HG03039 (cell line): ENCODE measurements at regions not wholly inside any gene's neighbourhood (a gene's known extent, or its start where the extent isn't known, plus 50 kb on each side); places are given as distances from the start of the nearest gene placed in this dataset.
A peak's percentile ranks its signal among the peaks of the same experiment; 100 is the strongest.

Source experiments
- ATAC-seq: cut with Tn5 transposase; IDR thresholded peaks from one replicate; pipeline ENCODE4 v1.9.1; 2021; ENCODE audit warnings: mild to moderate bottlenecking, moderate library complexity; ENCODE audit not compliant: unreplicated experiment

DNA sequence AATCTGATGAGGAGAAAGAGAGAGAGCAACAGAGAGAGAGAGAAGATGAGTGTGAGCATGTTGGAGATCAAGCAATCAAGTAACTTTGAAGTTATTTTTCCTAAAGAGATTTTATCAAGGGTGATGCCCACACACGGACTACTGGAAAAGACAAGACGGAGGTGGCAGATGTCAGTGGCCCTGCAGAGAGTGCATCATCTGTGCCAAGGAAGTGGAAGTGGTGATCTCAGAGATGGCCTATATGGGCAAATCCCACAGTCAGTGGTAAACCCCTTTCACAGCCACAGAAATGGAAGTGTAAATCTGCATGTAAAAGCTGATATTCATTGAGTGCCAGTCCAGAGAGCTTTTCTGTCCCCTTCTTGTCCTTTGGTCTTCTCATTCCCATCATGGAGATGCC is 577.2 kb upstream of the AADAT start:
- peak; percentile 66 for ATAC-seq

DNA sequence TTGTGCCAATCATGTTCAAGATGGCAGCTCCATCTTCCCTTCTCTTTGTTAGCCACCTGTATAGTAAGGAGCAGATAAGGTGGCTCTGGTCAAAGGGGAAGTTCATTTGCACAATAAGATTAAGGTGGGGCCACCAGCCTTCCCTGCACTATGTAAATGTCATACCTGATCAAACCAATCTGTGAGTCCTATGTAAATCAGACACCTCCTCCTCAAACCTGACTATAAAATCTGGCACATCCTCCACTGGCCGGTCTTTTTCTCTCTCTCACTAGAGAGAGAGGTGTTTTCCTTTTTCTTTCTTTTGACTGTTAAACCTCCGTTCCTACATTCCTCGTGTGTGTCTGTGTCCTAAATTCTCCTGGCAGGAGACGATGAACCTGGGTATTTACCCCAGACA is 572.5 kb upstream of the AADAT start:
- no peak for ATAC-seq

DNA sequence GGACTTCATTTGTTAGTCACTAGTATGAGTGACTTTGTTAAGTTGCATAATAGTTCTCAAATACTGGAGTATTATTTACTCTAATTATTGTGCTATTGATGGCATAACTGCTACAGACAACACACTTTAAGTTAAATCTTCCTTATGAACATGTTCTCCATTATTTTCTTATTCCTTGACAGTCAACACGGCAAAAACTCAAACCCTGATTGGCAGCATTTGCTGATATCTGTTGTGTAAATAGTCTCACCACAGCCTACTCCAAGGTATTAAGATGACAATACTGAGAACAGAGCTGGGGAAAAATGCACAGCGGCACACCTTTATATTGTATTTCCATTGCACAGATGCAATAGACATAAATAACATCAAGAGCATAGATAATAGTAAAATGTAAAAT is 568.0 kb upstream of the AADAT start:
- ATAC-seq = no peak

DNA sequence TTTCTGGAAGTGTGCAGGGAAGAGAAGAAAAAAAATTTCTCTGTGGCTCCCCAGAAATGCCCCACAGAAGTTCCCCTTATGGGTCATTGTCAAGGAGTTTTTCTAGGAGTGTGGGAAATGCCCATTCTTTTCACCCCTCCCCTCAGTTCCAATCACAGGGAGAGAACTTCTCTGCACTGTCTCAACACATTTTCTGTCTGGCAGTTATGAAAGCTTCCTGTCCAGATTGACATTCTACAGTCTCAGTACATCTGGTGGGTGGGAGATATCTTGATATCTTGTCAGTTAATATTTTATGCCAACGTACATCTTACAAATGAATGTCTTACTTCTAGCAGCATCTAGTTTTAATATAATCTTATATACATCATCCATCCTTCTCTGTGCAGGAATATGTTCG is 566.8 kb upstream of the AADAT start:
- ATAC-seq = no peak

DNA sequence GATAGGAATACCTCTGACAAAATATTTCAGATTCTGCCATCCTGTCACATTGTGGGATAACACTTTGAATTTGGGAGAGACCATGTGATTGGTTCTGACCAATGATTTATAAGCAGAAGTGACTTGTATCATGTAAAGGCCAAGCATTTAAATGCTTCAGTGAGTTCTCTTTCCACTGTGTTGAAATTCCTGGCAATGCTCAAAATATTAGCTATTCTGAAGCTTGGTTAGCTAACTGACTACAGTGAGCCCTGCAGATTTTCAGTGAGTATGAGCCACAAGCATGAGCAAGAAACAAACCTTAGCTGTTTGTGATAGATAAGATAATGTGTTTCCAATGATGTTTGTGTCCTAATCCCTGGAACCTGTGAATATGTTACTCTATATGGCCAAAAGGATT is 562.8 kb upstream of the AADAT start:
- ATAC-seq = no peak

DNA sequence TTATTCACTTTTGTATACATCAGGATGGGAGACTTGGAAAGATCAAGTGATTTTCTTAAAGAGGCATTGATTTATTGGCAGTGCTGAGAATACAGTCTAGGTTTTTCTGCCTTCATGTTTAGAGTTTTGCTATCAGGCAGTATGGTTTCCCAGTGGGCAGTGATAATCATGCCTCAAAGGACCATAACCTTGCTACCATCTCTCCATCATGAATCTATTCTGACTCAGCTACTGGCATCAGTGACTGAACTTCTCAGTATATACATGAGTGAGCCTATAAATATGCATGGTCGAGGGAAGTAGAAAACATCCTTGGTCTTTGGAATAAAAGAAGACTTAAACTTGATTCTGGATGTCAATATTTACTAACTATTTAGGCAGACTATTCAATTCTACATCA is 562.0 kb upstream of the AADAT start:
- ATAC-seq = no peak

DNA sequence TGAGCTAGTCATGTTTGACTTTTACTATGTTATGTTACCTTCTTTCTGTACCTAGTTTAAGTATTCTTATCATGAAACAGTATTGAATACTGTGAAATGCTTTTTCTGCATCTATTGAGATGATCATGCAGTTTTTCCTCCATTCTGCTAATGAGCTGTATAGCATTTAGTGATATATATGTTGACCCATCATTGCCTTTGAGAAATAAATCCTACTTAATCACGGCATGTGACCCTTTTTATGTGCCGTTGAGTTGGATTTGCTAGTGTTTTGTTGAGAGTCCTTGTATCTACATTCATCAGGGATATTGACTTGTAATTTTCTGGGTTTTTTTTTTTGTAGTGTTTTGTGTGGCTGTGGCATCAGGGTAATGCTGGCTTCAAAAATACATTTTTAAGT is 537.7 kb upstream of the AADAT start:
- ATAC-seq = no peak

DNA sequence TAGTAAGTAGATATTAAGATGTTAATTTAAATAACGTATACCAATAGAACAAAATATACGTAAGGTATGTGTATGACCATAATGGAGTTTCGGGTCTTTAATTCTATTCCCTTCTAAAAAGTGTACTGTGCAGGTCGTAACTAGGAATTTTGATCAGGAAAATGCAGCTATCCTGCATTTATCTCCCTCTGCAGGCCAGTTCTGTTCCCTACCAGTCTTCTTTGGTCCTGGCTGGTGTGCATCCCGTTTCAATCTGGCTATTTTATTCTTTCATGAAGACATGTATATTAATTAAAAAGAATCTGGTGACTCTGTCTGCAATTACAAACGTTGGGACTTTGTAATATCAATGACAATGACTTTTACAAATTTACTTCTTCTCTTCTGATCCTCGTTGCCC is 534.1 kb upstream of the AADAT start:
- ATAC-seq = no peak

DNA sequence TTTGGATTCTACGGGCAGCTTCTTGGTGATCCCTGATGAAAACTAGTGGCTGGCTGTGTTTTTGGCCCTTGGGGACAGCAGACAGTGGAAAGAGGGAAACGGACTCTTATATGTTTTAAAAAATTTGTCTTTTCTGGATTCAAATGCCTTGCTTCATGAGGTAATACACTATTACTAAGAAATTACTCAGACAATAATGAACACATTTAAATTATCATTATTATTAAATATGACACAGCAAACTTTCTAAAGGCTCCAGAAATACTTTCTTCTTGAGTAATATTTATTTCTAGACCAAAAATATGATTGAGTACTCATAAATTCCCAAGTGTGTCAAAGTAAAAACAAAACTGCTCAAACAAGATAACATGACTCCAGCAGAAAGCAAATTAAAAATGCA is 520.7 kb upstream of the AADAT start:
- no peak for ATAC-seq

DNA sequence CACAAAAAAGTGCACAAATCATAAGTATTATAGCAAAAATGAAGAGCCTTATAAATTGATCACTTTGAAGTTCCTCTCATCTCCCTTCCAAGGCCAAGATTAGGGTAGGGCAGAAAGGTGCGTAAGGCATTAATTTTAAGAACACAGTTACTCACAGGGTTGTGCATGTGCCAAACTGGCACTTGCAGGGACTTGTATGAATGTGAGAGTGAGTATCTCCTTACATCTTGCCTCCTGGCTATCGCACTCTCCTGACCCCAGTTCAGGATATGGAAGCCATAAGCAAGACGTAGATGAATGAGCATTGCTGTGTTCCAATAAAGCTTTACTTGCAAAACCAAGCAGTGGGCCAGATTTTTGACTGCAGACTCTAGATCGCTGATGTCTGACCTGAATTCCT is 510.1 kb upstream of the AADAT start:
- ATAC-seq = no peak

DNA sequence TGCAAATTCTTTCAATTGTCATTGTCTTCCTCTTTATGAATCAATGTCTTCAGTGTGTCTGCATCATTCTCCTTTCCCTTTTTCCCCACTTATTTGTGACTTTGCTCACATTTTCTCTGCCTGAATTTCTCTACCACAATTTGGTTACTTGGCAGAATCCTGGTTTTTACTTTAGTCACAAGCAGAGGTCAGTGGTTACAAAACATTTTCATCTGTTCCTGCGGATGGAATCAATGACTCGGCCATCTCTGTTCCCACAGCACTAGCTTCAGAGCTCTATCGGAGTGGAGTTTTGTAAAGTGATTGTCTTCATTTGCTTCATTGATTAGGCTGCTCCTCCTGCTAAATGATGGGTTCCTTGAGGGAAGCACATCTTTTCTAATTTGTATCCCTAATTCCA is 501.3 kb upstream of the AADAT start:
- no peak for ATAC-seq

DNA sequence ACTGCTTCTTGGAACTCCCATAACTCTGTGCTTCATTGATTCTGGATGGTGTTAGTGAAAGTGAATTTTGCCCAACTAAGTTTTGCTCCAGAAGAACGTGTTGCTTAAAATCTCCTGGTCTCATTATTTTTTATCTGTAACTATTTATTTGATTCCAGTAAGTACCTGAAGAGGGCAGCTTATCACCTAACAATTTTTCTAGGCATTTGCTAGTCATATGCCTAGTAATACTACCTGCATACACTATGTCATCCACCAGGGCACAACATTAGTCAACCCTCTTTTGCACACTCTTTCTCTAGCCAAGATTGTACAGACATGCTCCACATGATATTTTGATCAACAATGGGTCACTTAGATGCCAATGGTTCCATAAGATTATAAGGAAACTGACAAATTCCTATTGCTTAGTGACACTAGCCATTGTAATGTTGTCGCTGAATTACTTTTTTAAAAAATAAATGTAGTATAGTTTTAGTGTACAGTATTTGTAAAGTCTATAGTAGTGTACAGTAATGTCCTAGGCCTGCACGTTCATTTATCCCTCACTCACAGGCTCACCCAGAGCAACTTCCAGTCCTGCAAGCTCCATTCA is 499.9 kb upstream of the AADAT start:
- peak; percentile 94 for ATAC-seq

DNA sequence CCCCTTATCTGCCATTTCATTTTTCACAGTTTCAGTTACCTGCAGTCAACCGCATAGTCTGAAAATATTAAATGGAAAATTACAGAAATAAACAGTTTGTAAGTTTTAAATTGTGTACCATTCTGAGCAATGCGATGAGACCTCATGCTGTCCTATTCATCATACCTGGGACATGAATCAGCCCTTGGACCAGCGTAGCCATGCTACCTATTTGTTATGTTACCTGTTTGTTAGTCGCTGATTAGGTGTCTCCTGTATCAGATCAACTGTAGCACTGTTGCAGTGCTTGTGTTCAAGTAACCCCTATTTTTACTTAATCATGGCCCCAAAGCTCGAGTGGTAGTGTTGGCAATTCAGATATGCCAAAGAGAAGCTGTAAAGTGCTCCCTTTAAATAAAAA is 492.2 kb upstream of the AADAT start:
- ATAC-seq = no peak

DNA sequence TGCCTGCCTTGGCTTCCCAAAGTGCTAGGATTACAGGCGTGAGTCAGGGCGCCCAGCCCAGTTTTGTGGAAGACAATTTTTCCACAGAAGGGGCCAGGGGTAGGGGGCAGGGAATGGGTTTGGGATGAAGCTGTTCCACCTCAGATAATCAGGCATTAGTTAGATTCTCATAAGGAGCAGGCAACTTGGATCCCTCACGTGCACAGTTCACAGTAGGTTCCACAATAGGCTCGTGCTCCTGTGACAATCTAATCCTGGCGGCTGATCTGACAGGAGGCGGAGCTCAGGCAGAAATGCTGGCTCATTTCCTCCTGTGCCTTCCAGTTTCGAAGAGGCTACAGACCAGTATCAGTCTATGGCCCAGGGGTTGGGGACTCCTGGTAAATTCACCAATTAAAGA is 491.6 kb upstream of the AADAT start:
- ATAC-seq = no peak

DNA sequence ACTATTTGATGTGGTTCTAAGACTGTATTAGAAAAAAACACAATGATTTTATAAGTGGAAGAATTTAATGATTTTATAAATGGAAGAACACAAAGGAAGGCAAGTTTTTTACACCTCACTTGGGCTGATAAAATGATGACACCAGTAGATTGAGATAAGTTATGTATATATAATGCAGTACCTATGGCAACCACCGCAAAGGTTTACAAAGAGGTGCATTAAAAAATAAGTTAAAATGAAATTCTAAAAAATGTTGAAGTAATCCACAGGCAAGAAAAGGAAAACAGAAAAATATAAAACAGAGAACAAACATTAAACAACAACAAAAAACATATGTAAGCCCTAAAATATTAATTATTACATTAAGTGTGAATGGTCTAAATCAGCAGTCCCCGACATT is 490.9 kb upstream of the AADAT start:
- ATAC-seq = no peak

DNA sequence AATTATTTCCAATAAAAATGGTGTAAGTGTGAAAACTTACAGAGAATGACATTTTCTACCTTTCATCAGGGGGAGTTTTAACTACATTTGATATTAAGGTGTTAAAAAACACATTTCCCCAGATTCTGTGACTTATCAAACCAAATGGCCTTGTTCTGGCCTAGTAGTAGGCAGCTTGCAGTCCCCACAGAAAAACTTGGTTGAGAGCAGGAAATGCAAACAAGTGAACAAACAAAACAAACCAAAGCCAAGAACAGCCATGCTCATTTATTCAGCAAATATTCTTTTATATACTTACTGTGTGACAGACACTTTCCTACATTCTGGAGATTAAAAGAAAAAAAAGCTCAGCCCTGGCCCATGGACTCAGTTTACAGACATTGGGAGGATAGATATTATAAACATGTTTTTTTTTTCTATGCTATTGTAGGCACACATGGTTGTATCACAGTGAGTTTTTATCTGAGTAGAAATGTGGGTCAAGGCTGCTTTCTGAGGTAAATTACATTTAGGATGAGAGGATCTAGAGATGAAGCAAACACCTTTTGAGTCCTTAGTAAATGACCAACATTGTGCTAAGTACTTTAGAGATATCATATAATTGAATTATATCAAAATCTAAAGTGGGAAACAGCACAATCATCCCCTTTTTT is 449.2 kb upstream of the AADAT start:
- ATAC-seq = no peak

DNA sequence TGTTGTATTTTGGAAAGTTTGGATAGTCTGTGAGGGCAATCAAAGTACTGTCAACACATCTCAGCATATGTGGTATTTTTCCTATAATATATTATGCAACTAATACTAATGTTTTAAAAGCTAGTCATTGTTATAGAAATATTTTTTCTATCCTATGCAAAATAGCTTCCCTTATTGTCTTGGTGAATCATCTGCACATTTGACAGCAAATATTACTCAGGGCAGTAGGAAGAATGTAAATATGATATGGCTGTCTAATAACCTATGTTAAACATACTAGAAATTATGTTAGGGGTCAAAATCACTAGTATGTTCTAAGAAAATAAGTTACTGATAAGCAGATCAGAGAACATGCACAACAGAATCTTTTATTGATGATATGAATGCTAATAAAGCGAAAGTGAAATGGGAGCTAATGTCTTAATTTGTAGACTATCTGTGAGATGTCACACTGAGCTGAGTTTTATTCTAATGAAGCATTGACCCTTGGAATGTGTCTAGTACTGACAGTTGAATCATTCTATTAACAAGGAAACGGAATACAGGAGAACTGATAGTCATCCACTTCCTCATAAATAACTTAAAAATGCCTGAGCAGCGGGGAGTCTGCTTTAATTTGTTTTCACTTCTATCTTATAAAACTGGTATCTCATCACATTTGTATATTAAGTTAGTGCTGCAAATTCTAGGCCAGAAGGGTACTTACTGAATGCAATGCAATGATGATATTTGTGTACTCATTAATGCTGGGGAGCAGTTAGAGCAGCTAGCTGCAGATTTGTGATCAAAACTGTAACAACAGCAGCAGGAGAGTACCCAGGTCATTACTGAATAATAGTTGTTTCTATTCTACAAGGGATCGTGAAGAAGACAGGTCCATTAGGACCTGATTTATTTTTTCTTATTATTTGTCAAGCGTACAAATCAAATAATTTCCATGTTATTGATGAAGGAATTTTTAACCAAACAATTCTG is 440.3 kb upstream of the AADAT start:
- no peak for ATAC-seq

DNA sequence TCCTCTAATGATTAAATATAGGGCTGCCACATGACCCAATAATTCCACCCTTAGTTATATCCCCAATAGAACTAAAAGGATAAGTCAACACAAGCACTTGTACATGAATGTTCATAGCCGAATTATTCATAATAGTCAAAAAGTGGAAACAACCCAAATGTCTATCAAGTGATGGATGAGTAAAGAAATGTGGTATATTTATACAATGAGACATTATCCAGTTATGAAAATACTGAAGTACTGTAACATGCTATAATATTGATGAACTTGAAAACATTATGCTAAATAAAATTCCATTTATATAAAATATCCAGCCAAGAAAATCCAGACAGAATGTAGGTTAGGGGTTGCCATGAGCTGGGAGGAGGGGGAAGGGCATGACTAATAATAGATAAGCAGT is 436.7 kb upstream of the AADAT start:
- ATAC-seq = no peak

DNA sequence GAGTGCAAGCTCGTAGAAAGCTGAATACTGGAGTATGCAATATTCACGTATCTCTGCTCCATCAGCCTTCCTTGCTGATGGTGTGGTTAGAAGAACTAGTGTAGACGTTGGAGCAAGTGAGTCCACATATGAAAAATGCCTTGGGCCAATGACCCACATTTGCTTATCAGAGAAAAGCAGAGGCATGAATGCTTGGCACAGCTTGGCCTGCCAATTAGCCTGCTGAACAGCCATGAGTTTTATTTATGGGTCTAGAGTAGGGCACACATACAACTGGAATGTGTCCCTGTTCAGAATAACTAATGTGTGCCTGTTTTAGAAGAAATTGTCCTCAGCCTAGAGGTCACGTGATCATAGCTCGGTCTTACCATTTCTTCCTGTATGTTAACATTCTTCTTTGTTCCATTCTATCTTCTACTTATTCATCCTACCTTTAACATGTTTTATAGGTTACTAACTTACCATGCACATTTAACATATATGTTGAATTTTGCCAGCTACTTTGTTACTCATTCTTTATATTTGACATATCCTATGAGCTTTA is 432.7 kb upstream of the AADAT start:
- no peak for ATAC-seq

DNA sequence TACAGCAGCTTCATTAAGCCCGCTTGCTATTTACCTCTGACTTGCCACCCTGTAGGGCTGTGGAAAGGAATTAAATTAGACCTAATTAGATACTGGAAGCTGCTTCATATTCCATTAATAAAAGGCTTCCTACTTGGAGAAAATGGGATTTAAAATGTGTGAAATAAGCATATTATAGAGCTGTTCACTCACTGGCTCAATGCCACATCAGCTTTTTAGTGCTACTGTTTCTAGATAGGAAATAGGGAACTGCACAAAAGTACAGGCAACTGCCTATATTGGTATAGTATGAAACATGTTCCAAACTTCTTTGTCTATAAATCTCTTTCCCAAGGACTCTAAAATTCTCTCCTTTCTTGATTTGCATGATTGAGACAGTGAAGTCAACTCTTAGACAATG is 407.9 kb upstream of the AADAT start:
- ATAC-seq = no peak

DNA sequence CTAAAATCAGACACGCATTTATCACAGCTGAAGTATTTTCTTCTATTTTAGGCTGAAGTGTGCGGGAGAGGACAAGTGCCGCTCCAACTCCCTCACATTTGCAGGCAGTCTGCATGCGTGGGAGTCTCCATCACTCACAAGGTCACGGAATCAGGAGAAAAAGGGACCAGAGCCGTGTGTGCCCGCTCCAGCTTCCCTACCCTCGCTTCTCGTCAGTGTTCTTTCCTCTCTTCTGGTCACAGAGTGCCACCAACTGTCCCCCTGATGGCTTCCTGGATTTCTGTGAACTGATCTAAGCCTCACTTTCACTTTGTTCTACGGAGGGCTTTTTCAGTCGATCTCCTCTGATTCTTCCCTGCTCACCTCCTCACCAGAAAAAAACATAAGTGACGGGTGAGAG is 407.4 kb upstream of the AADAT start:
- peak; percentile 72 for ATAC-seq

DNA sequence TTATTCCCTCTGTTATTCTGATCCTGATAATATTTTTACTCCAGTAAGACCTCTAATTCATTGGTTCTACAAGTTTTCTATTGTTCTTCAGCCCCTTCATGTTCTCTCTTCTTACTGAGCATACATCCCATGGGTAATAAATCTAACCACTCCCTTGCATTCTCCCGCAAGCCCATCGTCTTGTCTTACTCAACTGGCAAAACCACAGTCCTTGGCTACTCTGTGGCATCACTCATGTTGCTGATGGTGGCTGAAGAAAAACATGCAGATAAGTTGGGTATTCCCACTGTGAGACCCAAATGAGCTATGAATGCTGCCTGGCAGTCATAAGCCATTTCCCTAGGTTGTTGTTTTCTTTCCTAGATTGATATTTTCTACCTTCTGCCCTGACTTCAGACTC is 402.2 kb upstream of the AADAT start:
- ATAC-seq = no peak
